Activated B cell treated with CpG ODN at 0.5 μM for 24 hours (primary cell): ENCODE measurements at regions not wholly inside any gene's neighbourhood (a gene's known extent, or its start where the extent isn't known, plus 50 kb on each side); places are given as distances from the start of the nearest gene placed in this dataset.

ENCODE experiments used
- ATAC-seq: fragments of 200-7000 bp; cut with Tn5 transposase; one replicate; pipeline ENCODE4 v1.10.0; 2021; ENCODE audit warnings: low read depth, mild to moderate bottlenecking, moderate library complexity
- CTCF ChIA-PET: fragments of 350-600 bp; sonication (Branson Sonifier 250); formaldehyde crosslinking; loops from one replicate; lab custom pipeline; 2021; ENCODE audit warnings: antibody characterized with exemption; lab: Charles Lee
- POLR2A ChIA-PET: fragments of 350-600 bp; sonication (Branson Sonifier 250); formaldehyde crosslinking; loops from one replicate; lab custom pipeline; 2021; ENCODE audit warnings: antibody characterized with exemption; lab: Charles Lee
- DNase-seq: peaks from one replicate; pipeline ENCODE4 v3.0.0; 2022
- H3K27ac Mint-ChIP-seq: one replicate; pipeline ENCODE4 v1.8.0; 2020; ENCODE audit warnings: mixed read lengths
- H3K27me3 Mint-ChIP-seq: one replicate; pipeline ENCODE4 v1.8.0; 2021; ENCODE audit warnings: mixed read lengths
- H3K36me3 Mint-ChIP-seq: one replicate; pipeline ENCODE4 v1.8.0; 2021; ENCODE audit warnings: low read depth, mixed read lengths
- H3K4me1 Mint-ChIP-seq: one replicate; pipeline ENCODE4 v1.8.0; 2021; ENCODE audit warnings: mixed read lengths
- H3K4me3 Mint-ChIP-seq: one replicate; pipeline ENCODE4 v1.8.0; 2020; ENCODE audit warnings: mild to moderate bottlenecking, mixed read lengths
- H3K9me3 Mint-ChIP-seq: one replicate; pipeline ENCODE4 v1.8.0; 2020; ENCODE audit warnings: mixed read lengths
- CTCF ChIP-seq: fragments of 200-600 bp; IDR thresholded peaks from one replicate; pipeline ENCODE4 v1.8.0; 2022; ENCODE audit warnings: antibody characterized with exemption, mild to moderate bottlenecking
- intact Hi-C: fragments of 100-400 bp; cut with micrococcal nuclease; formaldehyde crosslinking; loops from one replicate; pipeline ENCODE4 v1.15.1; 2024

GRCh38 chrX:475926-476723 lies 89.4 kb upstream of the PPP2R3B start:
- no peaks in the 10 kb centered on the region for H3K4me1 Mint-ChIP-seq
- peaks cover 3% of the 10 kb centered on the region for H3K9me3 Mint-ChIP-seq
- no peak for ATAC-seq
- no peak overlapping the region for H3K4me3 Mint-ChIP-seq
- intact Hi-C loops: no loop called here
- POLR2A ChIA-PET: no interaction called here
- H3K27me3 Mint-ChIP-seq: no peaks in the 10 kb centered on the region
- no peak for TF ChIP-seq CTCF
- no peaks in the 10 kb centered on the region for H3K36me3 Mint-ChIP-seq
- no peak for DNase-seq
- CTCF ChIA-PET: no interaction called here
- H3K27ac Mint-ChIP-seq: no peak overlapping the region

GRCh38 chrX:476724-477075 lies 90.0 kb upstream of the PPP2R3B start:
- CTCF ChIA-PET: no interaction called here
- Mint-ChIP-seq H3K4me1 (no peaks in the 10 kb centered on the region), H3K36me3 (no peaks in the 10 kb centered on the region), H3K4me3 (no peak overlapping the region), H3K27me3 (no peaks in the 10 kb centered on the region), H3K9me3 (peaks cover 3% of the 10 kb centered on the region), H3K27ac (no peak overlapping the region)
- TF ChIP-seq CTCF: no peak
- DNase-seq (no peak), ATAC-seq (no peak)
- POLR2A ChIA-PET: no interaction called here
- intact Hi-C loops: no loop called here

- POLR2A ChIA-PET: no interaction called here
- intact Hi-C loops: no loop called here
Observed at GRCh38 chrX:477441-478012, 90.8 kb upstream of the PPP2R3B start.

GRCh38 chrX:479273-479981 lies 92.7 kb upstream of the PPP2R3B start:
- Mint-ChIP-seq H3K4me3 (no peak overlapping the region), H3K9me3 (peaks cover 4% of the 10 kb centered on the region), H3K4me1 (no peaks in the 10 kb centered on the region), H3K36me3 (no peaks in the 10 kb centered on the region), H3K27ac (no peak overlapping the region), H3K27me3 (no peaks in the 10 kb centered on the region)
- no peak for TF ChIP-seq CTCF
- DNase-seq (no peak), ATAC-seq (no peak)
- ChIA-PET POLR2A (no interaction called here), CTCF (no interaction called here)
- intact Hi-C loops: no loop called here

More at GRCh38 chrX:477441-478012, 90.8 kb upstream of the PPP2R3B start:
- no peak overlapping the region for H3K27ac Mint-ChIP-seq
- H3K4me3 Mint-ChIP-seq: no peak overlapping the region
- ATAC-seq: no peak
- DNase-seq: no peak
- H3K9me3 Mint-ChIP-seq: peaks cover 4% of the 10 kb centered on the region
- CTCF ChIA-PET: no interaction called here
- no peaks in the 10 kb centered on the region for H3K36me3 Mint-ChIP-seq
- H3K4me1 Mint-ChIP-seq: no peaks in the 10 kb centered on the region
- no peaks in the 10 kb centered on the region for H3K27me3 Mint-ChIP-seq
- TF ChIP-seq CTCF: no peak

- DNase-seq (no peak), ATAC-seq (no peak)
- Mint-ChIP-seq H3K4me1 (no peaks in the 10 kb centered on the region), H3K9me3 (peaks cover 6% of the 10 kb centered on the region), H3K4me3 (no peak overlapping the region), H3K36me3 (no peaks in the 10 kb centered on the region), H3K27me3 (no peaks in the 10 kb centered on the region), H3K27ac (no peak overlapping the region)
- POLR2A ChIA-PET: no interaction called here
- no peak for TF ChIP-seq CTCF
- intact Hi-C loops: no loop called here
- CTCF ChIA-PET: no interaction called here
Observed at GRCh38 chrX:480861-481417, 94.2 kb upstream of the PPP2R3B start.
